ENCODE measurements at regions not wholly inside any gene's neighbourhood (a gene's known extent, or its start where the extent isn't known, plus 50 kb on each side); places are given as distances from the start of the nearest gene placed in this dataset.

- TF ChIP-seq, protein P1, sequence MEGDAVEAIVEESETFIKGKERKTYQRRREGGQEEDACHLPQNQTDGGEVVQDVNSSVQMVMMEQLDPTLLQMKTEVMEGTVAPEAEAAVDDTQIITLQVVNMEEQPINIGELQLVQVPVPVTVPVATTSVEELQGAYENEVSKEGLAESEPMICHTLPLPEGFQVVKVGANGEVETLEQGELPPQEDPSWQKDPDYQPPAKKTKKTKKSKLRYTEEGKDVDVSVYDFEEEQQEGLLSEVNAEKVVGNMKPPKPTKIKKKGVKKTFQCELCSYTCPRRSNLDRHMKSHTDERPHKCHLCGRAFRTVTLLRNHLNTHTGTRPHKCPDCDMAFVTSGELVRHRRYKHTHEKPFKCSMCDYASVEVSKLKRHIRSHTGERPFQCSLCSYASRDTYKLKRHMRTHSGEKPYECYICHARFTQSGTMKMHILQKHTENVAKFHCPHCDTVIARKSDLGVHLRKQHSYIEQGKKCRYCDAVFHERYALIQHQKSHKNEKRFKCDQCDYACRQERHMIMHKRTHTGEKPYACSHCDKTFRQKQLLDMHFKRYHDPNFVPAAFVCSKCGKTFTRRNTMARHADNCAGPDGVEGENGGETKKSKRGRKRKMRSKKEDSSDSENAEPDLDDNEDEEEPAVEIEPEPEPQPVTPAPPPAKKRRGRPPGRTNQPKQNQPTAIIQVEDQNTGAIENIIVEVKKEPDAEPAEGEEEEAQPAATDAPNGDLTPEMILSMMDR (IDR thresholded peaks at IDR 0.05), result no peak
- TF ChIP-seq POLR2A (IDR thresholded peaks at IDR 0.05), result no peak
- TF ChIP-seq POLR2AphosphoS5 (IDR thresholded peaks at IDR 0.05), result no peak
- TF ChIP-seq EP300 (IDR thresholded peaks at IDR 0.05), result no peak
These were observed 162.5 kb upstream of the SMIM23 start for GRCh38 chr5:171623107-171623506.
